ENCODE measurements at regions not wholly inside any gene's neighbourhood (a gene's known extent, or its start where the extent isn't known, plus 50 kb on each side); places are given as distances from the start of the nearest gene placed in this dataset.
"Not testable (repeated sequence)": the region's sequence is repeated elsewhere in the genome, so short reads cannot be mapped to it uniquely, and the experiment has no call there.

DNA sequence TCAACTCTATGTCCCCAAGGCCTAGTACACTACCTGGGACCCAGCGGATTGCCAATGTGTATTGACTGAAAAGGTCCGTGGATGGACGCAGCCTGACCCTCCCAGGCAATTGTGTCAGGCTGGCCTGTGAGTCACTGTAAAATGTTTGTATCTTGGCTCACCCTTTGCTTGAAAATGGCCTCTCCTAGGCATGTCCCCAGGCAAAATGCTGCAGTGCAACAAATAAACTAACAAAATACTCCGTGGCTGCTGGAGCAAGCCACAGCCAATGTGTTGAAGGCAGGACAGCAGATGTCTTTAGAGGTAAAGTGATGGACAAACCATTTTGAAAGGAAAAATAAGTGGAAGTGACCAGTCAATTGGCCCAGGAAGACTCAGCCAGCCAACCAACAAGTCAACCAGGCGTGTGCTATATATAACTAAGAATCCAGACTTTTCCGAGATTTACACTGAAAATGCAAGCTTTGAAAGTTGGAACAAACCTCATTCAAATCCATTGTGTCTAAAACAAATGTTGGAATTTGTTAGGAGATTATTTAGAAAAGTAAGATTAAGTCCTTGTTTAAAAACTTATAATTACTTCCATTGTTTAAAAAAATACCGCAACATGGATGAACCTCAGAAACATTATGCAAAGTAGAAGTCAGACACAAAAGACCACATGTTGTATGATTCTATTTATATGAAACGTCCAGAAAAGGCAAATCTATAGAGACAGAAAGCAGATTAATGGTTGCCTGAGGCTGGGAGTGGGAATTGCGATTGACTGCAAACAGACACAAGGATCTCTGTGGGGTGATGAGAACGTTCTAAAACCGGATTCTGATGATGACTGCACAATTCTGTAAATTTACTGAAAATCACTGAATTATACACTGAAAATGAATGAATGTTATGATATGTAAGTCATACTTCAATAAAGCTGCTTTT lies 191.2 kb downstream of the TLE3 start:
- no peak for DNase-seq

DNA sequence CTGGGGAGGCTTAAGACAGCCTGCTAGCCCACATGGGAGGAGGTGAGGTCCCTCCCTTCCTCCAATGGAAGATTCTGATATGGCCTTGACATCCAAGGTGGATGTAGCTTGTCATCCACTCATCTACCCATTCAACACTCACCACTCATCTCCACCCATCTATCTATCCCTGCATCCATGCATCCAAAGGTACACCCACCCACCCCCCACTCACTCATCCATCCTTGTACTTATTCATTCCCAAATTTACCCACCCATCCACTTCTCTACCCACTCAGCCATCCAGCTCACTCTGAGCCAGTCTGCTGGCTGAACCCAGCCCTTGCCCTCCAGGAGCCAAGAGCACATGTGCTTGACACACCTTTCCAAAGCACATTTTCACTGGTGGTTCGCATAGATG lies 189.7 kb downstream of the TLE3 start:
- no peak for DNase-seq

DNA sequence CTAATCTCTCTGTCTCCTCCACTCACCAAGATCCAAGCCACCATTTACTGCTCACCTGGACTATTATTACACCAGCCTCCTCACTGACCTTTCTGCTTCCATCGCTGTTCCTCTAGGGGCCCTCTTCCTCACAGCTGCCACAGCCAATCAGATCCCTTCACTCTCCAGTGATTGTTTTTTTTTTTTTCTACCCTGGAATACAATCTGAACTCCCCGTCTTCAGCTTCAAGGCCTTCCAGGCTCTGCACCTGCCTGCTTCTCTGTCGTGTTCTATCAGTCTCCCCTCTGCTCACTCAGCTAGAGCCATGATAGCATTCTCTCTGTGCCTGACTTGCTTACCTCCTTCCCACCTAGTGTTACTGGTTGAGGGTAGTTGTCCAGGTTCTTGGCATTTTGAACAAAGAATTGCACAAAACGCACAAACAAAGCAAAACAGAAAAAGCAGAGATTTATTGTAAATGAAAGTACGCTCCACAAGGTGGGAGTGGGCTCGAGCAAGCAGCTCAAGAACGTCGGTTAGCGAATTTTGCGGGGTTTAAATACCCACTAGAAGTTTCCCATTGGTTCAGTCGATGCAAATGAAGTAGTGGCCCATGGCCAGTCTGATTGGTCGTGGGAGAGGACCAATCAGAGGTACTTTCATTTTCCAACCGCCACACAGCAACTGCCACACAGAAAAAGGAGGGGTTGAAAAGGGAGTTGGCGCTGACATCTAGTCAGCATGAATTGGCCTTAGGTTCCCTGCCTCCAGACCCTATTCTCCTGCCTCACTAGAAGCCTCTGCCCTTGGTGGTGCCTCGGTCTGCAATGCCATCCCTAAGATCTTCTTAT lies 188.9 kb downstream of the TLE3 start:
- no peak for DNase-seq

- no peak for DNase-seq
Observed at GRCh38 chr15:69909719-69910444, 187.8 kb downstream of the TLE3 start.

DNA sequence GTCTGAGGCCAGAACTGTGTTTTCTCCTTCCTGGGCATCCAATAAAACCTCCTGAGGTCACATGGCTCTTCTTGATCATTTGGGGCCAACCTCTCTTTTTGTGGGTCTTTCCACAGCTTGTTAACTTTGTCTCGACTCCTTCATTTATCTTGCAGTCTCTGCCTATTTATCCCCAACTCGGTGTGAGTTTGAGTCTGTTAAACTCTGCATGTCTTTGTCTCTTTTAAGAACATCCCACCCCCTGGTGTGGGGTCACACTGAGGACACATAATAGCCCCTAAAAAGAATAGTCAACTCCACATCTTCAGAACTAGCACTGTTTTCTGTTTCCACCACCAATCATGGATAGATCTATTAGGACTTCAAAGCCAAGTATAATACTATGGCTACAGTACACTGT lies 187.2 kb downstream of the TLE3 start:
- DNase-seq = no peak

DNA sequence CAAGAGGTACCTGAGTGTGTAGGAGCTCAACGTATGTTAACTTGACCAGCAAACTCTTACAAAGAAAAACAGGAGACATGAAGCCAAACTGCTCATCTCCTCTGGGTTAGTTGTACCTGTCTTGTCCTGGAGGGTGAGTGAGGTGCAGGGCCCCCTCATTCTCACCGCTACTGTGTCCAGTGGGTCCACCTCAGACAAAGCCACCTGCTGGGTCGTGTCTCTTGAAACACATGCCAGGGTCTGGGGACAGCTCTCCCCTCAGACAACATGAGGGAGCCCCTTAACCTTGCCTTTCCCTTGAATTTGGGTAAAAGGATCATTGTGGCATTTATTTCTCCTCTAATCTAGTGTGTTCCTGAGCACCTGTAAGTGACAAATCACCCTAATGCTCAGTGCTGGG lies 185.6 kb downstream of the TLE3 start:
- no peak for DNase-seq

- DNase-seq = no peak
Observed at GRCh38 chr15:69914040-69914439, 183.7 kb downstream of the TLE3 start.

GRCh38 chr15:69914960-69915359 lies 182.8 kb downstream of the TLE3 start:
- no peak for DNase-seq

DNA sequence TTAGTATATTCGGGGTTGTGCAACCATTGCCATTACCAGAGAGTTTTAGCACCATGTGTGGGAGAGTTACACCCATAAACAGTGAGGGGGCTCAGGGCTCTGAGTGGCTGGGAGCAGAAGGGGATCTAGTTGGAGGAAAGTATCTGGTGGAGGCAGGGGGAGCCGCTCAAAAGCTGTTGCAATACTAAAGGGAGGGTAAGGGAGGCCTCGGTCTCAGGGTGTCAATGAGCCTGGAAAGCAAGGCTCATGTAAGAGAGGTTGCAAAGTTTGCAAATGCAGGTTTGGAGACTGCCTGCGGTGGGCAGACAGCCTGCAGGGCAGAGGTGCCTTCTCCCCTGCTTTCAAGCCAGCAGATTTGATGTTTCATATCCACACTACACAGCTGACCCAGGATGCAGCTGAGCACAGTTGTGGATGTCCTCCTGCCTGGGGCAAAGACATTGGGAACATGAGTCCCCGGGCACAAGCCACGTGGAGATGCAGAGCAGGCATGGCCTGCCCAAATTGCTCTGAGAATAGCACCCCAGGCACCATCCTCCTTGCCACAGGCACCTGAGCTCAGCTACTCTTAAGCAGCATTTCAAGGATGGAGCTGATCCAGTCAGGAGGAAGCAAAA lies 181.4 kb downstream of the TLE3 start:
- no peak for DNase-seq

DNA sequence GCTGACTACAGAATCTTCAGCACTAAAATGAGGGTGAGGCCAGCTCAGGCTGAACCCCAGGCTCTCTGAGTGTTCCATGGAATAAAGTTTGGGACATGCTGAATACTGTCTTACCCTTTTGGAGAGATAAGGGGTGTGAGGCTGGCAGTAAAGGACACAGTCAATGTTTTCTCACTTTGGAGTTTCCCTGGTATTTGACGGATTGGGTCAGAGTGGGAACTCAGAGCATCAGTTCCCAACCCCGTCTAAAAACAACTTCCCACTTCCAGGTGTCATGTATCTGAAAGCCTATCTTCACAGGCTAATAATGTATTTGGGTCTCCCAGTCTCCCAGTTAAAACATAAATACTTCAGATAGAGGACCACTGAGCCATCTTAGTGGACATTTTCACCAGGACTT lies 180.7 kb downstream of the TLE3 start:
- DNase-seq = no peak

DNA sequence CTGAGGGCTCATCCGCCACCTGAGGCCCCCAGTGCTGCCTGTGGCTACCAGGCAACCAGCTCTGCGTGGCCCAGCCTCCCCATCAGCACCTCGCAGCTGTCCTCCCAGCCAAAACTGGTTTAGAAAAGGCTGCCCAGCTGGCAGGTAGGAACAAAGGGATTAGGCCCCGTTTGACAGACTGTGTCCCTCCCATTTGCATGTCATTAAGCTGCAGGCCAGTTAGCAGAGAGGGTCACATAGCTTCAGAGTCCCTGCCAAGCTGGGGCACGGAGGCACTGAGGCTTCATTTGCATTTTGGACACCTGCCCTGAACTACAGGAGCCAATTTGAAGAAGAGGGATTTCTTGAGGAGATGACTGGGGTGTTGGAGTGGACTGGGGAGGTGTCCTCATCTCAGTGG lies 177.9 kb downstream of the TLE3 start:
- DNase-seq = no peak

DNA sequence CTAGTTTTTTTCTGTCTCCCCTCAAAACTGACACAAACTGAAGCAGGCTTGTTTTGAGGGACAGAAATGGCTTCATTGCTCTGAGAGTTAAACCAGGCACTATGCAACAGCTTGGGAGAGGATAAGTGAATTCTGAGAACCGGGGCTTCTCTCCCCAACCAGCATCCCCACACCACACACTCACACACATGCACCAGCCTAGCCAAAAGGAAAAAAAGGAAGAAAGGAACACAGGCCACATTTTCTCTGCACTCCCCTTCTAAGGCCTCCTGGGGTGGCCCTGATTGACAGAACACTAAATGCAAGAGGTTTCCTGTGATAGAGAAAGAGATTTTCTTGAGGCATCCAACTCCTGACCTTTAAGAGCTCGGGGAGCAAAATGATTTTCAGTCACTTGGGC lies 177.5 kb downstream of the TLE3 start:
- no peak for DNase-seq

GRCh38 chr15:69921626-69922619 lies 175.8 kb downstream of the TLE3 start:
- no peak for DNase-seq

DNA sequence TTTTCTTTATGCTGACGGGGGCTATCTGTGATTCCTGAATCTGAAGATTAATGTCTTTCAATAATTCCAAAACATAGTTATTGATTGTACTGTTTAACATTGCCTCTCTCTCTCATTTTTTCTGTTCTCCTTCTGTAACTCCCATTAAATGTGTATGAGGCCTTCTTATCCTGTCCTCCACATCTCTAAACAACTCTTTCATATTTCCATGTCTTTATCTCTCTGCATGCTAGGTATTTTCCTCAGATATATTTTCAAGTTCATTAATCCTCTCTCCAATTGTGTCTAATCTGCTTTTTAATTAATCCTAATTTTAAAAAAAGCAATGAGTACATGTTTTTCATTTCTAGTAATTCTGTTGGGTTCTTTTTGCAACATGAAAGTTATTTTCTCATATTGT lies 173.2 kb downstream of the TLE3 start:
- DNase-seq = no peak

DNA sequence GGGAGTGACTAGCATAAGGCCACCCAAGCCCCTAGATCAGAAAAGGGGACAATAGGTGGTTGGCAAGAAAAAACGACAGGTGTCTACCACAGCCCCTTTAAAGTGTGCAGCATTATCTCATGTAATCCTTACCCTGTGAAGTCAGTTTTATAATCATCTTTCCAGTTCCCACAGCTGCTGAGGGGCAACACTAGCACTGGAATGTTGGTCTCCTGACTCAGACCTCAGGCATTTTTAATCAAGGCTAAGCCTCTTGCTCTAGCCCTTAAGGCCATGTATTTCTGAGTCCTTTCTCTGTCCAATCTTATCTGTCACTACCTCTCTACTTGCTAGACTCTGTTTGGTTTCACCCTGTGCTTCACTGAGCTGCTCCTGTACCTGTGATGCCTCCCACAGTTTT lies 171.7 kb downstream of the TLE3 start:
- DNase-seq = no peak

DNA sequence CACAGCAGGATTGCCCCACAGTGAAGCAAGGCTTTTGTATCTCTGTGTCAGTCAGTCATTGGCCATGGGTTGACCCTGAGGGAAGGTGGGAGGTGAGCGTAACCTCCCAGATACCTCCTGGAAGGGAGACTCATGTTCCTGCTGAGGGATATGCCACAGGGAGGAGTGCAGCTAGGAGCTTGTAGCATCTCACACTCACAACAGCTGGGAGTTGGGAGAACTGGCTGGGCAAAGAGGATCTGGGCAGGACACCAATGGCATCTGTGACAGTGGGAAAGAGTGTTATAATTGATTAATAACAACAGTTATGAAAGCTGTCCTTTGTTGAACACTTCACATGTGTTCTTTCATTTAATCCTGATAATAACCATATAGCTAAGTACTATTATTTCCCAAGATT lies 171.0 kb downstream of the TLE3 start:
- no peak for DNase-seq

DNA sequence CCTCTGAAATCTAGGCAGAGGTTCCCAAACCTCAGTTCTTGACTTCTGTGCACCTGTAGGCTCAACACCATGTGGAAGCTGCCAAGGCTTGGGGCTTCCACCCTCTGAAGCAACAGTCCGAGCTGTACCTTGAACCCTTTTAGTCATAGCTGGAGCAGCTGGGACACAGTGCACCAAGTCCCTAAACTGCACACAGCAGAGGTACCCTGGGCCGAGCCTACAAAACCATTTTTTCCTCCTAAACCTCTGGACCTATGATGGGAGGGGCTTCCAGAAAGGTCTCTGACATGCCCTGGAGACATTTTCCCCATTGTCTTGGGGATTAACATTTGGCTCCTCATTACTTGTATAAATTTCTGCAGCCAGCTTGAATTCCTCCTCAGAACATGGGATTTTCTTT lies 168.8 kb downstream of the TLE3 start:
- DNase-seq = not testable (repeated sequence)

- DNase-seq = no peak
Observed at GRCh38 chr15:69929905-69930630, 167.6 kb downstream of the TLE3 start.

DNA sequence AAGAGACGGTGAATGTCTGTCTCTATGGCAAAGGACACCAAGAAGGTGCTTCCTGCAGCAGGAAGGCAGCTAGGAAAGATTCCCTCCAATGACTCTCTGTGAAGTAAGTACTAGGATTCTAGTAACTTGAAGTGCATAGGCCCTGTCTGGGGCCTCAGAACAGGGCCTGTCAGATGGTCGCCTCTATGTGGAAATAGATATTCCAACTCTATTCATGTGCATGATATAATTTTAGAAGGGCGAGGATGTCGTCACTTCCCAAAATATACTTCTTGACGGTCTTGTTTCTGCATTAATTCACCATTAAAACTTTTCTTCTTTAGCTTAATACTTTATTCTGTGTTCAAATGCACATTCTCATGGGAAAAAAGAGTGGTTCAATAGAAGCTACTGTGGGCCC lies 167.0 kb downstream of the TLE3 start:
- no peak for DNase-seq

GRCh38 chr15:69931156-69931555 lies 166.6 kb downstream of the TLE3 start:
- no peak for DNase-seq

DNA sequence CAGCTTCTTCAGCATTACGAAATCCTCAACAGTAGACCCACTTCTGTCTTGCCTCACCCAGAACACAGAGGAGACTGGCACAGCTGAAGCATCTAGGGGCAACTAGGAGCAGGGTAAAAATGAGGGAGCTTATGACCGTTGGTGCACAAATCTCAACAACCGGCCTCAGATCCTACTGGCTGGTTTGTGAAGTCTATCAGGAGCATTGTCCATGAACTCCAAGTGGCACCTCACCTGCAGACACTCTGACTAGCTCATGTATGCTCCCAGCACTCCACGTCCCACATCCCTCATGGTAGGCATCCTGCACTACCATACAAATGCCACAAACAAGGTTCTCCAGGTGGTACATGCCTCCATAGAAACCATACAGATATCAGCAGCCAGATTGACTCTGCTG lies 163.1 kb downstream of the TLE3 start:
- no peak for DNase-seq

Measured in amniotic stem cell (primary cell).